Cardiac muscle cell (in vitro differentiated cells and primary cell): ENCODE measurements at regions not wholly inside any gene's neighbourhood (a gene's known extent, or its start where the extent isn't known, plus 50 kb on each side); places are given as distances from the start of the nearest gene placed in this dataset.

ENCODE experiments used
- DNase-seq, 2 donors: peaks; one replicate each; pipeline versions ENCODE4 v3.0.0 to v3.0.0-alpha.2; 2010 to 2017; ENCODE audit warnings: low read depth in 1 of 2, low spot score in 1 of 2
- H3K27ac ChIP-seq: fragments of 200-600 bp; sonication (generic); 2 replicates; pipeline ENCODE4 v1.5.1; 2016
- H3K27me3 ChIP-seq: fragments of 200-600 bp; sonication (generic); 2 replicates; pipeline ENCODE4 v1.6.0; 2016; ENCODE audit warnings: control low read depth
- H3K36me3 ChIP-seq: fragments of 200-600 bp; sonication (generic); 2 replicates; pipeline ENCODE4 v1.5.1; 2016; ENCODE audit warnings: control low read depth
- H3K4me1 ChIP-seq: fragments of 200-600 bp; sonication (generic); 2 replicates; pipeline ENCODE4 v1.8.1; 2017; ENCODE audit warnings: low read depth, mild to moderate bottlenecking, mixed run types
- H3K4me3 ChIP-seq: fragments of 200-600 bp; sonication (generic); 2 replicates; pipeline ENCODE4 v1.5.1; 2016; ENCODE audit warnings: mild to moderate bottlenecking
- H3K9me3 ChIP-seq: fragments of 200-600 bp; sonication (generic); 2 replicates; pipeline ENCODE4 v1.5.1; 2017; ENCODE audit warnings: low read depth, mild to moderate bottlenecking, control low read depth
- TF ChIP-seq, protein P1 (sequence below): IDR thresholded peaks from 2 replicates; pipeline ENCODE4 v1.5.1; 2012; ENCODE audit warnings: low read depth, mild to moderate bottlenecking, low read length

DNA sequence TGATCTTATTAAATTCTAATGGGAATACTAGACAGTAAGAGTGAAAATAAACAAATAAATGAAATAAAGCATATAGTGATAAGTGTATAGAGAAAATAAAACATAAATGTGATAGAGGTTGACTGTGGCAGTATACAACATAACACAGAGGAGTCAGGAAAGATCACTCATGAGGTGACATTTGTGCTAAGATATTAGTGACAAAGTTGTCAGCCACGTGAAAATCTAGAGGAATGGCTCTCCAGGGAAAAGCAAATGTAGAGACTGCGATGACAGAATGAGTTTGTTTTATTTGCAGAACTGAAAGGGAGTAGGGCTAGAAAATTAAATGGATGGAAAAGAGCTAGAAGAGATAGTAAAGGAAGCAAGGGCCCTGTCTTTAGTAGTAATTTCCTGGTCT is 72.8 kb upstream of the GABRA2 start:
- TF ChIP-seq, protein P1, sequence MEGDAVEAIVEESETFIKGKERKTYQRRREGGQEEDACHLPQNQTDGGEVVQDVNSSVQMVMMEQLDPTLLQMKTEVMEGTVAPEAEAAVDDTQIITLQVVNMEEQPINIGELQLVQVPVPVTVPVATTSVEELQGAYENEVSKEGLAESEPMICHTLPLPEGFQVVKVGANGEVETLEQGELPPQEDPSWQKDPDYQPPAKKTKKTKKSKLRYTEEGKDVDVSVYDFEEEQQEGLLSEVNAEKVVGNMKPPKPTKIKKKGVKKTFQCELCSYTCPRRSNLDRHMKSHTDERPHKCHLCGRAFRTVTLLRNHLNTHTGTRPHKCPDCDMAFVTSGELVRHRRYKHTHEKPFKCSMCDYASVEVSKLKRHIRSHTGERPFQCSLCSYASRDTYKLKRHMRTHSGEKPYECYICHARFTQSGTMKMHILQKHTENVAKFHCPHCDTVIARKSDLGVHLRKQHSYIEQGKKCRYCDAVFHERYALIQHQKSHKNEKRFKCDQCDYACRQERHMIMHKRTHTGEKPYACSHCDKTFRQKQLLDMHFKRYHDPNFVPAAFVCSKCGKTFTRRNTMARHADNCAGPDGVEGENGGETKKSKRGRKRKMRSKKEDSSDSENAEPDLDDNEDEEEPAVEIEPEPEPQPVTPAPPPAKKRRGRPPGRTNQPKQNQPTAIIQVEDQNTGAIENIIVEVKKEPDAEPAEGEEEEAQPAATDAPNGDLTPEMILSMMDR: no peak
- no peaks in the 10 kb centered on the region for H3K36me3 ChIP-seq
- no peaks in the 10 kb centered on the region for H3K9me3 ChIP-seq
- no peak overlapping the region for H3K4me3 ChIP-seq
- H3K27ac ChIP-seq: no peak overlapping the region
- no peaks in the 10 kb centered on the region for H3K4me1 ChIP-seq
- H3K27me3 ChIP-seq: no peaks in the 10 kb centered on the region
- DNase-seq: no peak

DNA sequence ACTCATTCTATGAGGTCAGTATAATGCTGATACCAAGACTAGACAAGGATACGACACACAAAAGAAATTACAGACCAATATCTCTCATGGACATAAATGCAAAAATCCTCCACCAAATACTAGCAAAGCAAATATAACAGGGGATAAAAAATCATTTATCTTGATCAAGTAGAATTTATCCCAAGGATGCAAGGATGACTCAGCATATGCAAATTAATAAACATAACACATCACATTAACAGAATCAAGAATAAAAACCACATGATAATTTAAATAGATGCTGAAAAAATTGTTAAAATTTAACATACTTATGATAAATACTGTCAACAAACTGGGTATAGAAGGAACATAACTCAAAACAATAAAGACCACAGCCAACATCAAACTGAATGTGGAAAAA is 69.4 kb upstream of the GABRA2 start:
- no peaks in the 10 kb centered on the region for H3K4me1 ChIP-seq
- H3K9me3 ChIP-seq: no peaks in the 10 kb centered on the region
- no peak overlapping the region for H3K27ac ChIP-seq
- H3K4me3 ChIP-seq: no peak overlapping the region
- no peaks in the 10 kb centered on the region for H3K27me3 ChIP-seq
- DNase-seq: no peak
- no peaks in the 10 kb centered on the region for H3K36me3 ChIP-seq
- TF ChIP-seq, protein P1: no peak

DNA sequence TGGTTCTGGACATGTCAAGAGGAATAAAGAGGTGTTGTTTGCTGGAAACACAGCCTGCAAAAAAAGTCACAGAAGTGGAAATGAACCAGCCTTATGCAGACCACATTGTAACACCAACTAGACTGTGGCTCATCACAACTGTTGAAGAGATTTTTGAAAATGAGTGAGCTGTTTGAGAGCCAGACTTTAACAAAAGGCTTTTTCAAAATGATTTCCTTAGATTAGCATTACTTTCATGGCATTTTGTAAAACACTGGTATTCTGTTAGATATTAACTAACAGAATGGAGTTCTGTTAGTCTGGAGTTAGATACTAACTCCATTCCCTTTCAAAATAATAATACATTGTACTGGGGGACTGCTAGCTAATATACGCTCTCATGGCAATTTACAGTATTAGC is 60.6 kb upstream of the GABRA2 start:
- no peaks in the 10 kb centered on the region for H3K36me3 ChIP-seq
- DNase-seq: no peak
- H3K4me3 ChIP-seq: no peak overlapping the region
- no peaks in the 10 kb centered on the region for H3K4me1 ChIP-seq
- H3K27ac ChIP-seq: no peak overlapping the region
- H3K9me3 ChIP-seq: no peaks in the 10 kb centered on the region
- H3K27me3 ChIP-seq: no peaks in the 10 kb centered on the region
- TF ChIP-seq, protein P1: no peak

DNA sequence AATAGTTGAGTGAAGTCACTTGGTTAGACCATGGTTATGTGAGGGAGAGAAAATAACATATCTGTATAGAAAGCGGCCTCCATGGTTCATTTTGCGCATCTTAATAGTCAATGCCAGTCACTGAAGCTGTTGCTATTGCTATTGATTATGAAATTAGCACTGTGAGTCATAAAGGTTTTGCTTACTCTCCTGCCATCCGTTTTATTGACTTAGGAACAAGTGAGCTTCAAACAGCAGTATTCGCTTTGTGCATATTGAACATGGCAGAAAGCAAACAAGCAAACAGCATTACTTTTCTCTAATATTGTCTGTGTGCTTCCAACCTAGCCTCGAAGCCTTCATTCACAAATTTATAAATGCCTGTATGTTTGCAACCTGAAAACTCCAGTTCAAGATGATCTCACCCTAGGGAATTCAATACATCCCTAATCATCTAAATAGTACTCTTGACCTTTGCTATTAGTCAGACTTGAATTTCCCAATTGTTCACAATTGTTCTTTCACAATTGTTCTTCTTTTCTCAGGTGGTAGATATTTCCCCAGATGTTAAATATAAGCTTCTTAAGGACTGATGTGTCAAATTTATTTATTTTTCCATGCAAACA is 55.9 kb upstream of the GABRA2 start:
- Histone ChIP-seq H3K27me3 (no peaks in the 10 kb centered on the region), H3K9me3 (no peaks in the 10 kb centered on the region), H3K4me1 (no peaks in the 10 kb centered on the region), H3K4me3 (no peak overlapping the region), H3K27ac (no peak overlapping the region), H3K36me3 (no peaks in the 10 kb centered on the region)
- no peak for DNase-seq
- TF ChIP-seq, protein P1: no peak

DNA sequence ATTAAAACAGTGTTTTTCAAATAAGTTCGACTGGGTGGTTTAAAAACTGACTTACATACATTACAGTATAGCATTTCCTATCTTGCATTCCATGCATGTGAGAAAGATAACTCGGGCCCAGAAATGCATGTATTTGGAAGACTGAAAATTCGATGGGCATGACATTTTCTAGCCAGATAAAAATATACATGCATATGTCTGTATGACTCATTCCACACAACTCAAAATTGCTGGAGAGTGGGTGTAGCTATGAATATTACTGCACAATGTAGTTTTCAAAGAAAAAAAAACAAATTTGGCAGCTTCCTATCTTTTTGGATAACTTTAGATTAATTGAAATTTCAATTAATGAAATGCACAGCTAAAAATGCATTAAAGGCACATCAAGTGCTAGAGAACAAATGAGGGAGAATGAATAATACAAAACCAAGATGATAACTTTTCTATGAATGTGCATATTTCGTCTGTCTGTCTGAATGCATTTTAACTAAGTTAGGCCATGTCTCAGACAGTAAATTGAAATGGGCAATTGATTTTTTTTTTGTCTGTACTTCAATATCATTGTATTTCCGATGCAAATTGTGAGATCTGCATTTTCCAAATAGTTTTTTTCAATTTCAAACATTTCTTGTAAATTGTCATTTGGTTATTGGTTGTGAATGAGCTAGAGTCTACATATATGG is 54.5 kb upstream of the GABRA2 start:
- TF ChIP-seq, protein P1: no peak
- Histone ChIP-seq H3K27ac (no peak overlapping the region), H3K4me3 (no peak overlapping the region), H3K27me3 (no peaks in the 10 kb centered on the region), H3K9me3 (no peaks in the 10 kb centered on the region), H3K36me3 (no peaks in the 10 kb centered on the region), H3K4me1 (no peaks in the 10 kb centered on the region)
- peak in 1 of 2 donors; percentile 51 for DNase-seq
